ENCODE measurements at regions not wholly inside any gene's neighbourhood (a gene's known extent, or its start where the extent isn't known, plus 50 kb on each side); places are given as distances from the start of the nearest gene placed in this dataset.
A peak's percentile ranks its signal among the peaks of the same experiment; 100 is the strongest.

- H3K36me3 Mint-ChIP-seq (ENCODE audit: low read depth, unreplicated experiment), result no peaks in the 10 kb centered on the region
- no peaks in the 10 kb centered on the region for H3K9me3 Mint-ChIP-seq (ENCODE audit: unreplicated experiment)
Observed at GRCh38 chr3:17799312-17799711, 56.9 kb upstream of the TBC1D5 start.

GRCh38 chr3:17798000-17798399 lies 55.6 kb upstream of the TBC1D5 start:
- Histone ChIP-seq H3K27me3 (ENCODE audit: insufficient read depth, low read length) (no peaks in the 10 kb centered on the region), H3K79me2 (ENCODE audit: insufficient read depth, low read length) (no peaks in the 10 kb centered on the region), H3K27ac (ENCODE audit: low read depth, low read length) (no peak overlapping the region), H4K20me1 (ENCODE audit: insufficient read depth, low read length) (no peaks in the 10 kb centered on the region), H2AFZ (ENCODE audit: low read depth, low read length) (no peak overlapping the region), H3K36me3 (ENCODE audit: insufficient read depth, low read length) (no peaks in the 10 kb centered on the region), H3K9me3 (ENCODE audit: insufficient read depth, low read depth, low read length) (no peaks in the 10 kb centered on the region), H3K4me2 (ENCODE audit: low read length) (no peak overlapping the region), H3K4me1 (ENCODE audit: insufficient read depth, low read length) (no peaks in the 10 kb centered on the region), H3K9ac (ENCODE audit: low read length) (no peak overlapping the region), H3K4me3 (ENCODE audit: insufficient read depth, low read depth, low read length) (no peak overlapping the region)
- no peak for DNase-seq (ENCODE audit: low read depth)
- H3K4me3 Mint-ChIP-seq (ENCODE audit: unreplicated experiment), result no peak overlapping the region
- no peak for TF ChIP-seq EZH2 (IDR thresholded peaks at IDR 0.05; ENCODE audit: insufficient read depth, low read length)
- H3K9me3 Mint-ChIP-seq (ENCODE audit: unreplicated experiment), result no peaks in the 10 kb centered on the region
- FAIRE-seq, result no peak
- H3K36me3 Mint-ChIP-seq (ENCODE audit: low read depth, unreplicated experiment), result no peaks in the 10 kb centered on the region
- no peaks in the 10 kb centered on the region for H3K27me3 Mint-ChIP-seq (ENCODE audit: low read depth, unreplicated experiment)
- no peaks in the 10 kb centered on the region for H3K4me1 Mint-ChIP-seq (ENCODE audit: low read depth, unreplicated experiment)
- H3K27ac Mint-ChIP-seq (ENCODE audit: unreplicated experiment), result no peak overlapping the region

More at GRCh38 chr3:17799312-17799711, 56.9 kb upstream of the TBC1D5 start:
- Histone ChIP-seq H3K4me3 (ENCODE audit: insufficient read depth, low read depth, low read length) (no peak overlapping the region), H3K9me3 (ENCODE audit: insufficient read depth, low read depth, low read length) (no peaks in the 10 kb centered on the region), H4K20me1 (ENCODE audit: insufficient read depth, low read length) (no peaks in the 10 kb centered on the region), H3K27ac (ENCODE audit: low read depth, low read length) (no peak overlapping the region), H3K27me3 (ENCODE audit: insufficient read depth, low read length) (no peaks in the 10 kb centered on the region), H3K9ac (ENCODE audit: low read length) (no peak overlapping the region), H3K4me1 (ENCODE audit: insufficient read depth, low read length) (no peaks in the 10 kb centered on the region), H2AFZ (ENCODE audit: low read depth, low read length) (no peak overlapping the region), H3K4me2 (ENCODE audit: low read length) (no peak overlapping the region), H3K79me2 (ENCODE audit: insufficient read depth, low read length) (no peaks in the 10 kb centered on the region), H3K36me3 (ENCODE audit: insufficient read depth, low read length) (no peaks in the 10 kb centered on the region)
- Mint-ChIP-seq H3K27me3 (ENCODE audit: low read depth, unreplicated experiment) (no peaks in the 10 kb centered on the region), H3K4me1 (ENCODE audit: low read depth, unreplicated experiment) (no peaks in the 10 kb centered on the region), H3K27ac (ENCODE audit: unreplicated experiment) (no peak overlapping the region), H3K4me3 (ENCODE audit: unreplicated experiment) (no peak overlapping the region)
- no peak for DNase-seq (ENCODE audit: low read depth)
- TF ChIP-seq EZH2 (IDR thresholded peaks at IDR 0.05; ENCODE audit: insufficient read depth, low read length), result no peak
- FAIRE-seq, result no peak

- H3K27me3 Mint-ChIP-seq (ENCODE audit: low read depth, unreplicated experiment), result no peaks in the 10 kb centered on the region
- Histone ChIP-seq H3K27ac (ENCODE audit: low read depth, low read length) (no peak overlapping the region), H2AFZ (ENCODE audit: low read depth, low read length) (no peak overlapping the region), H3K9ac (ENCODE audit: low read length) (no peak overlapping the region), H3K27me3 (ENCODE audit: insufficient read depth, low read length) (no peaks in the 10 kb centered on the region), H3K4me2 (ENCODE audit: low read length) (no peak overlapping the region), H3K36me3 (ENCODE audit: insufficient read depth, low read length) (no peaks in the 10 kb centered on the region), H3K9me3 (ENCODE audit: insufficient read depth, low read depth, low read length) (no peaks in the 10 kb centered on the region), H3K4me3 (ENCODE audit: insufficient read depth, low read depth, low read length) (no peak overlapping the region), H3K79me2 (ENCODE audit: insufficient read depth, low read length) (no peaks in the 10 kb centered on the region), H4K20me1 (ENCODE audit: insufficient read depth, low read length) (no peaks in the 10 kb centered on the region), H3K4me1 (ENCODE audit: insufficient read depth, low read length) (no peaks in the 10 kb centered on the region)
- FAIRE-seq, result no peak
- H3K4me3 Mint-ChIP-seq (ENCODE audit: unreplicated experiment), result no peak overlapping the region
- peak; percentile 3 for DNase-seq (ENCODE audit: low read depth)
- TF ChIP-seq EZH2 (IDR thresholded peaks at IDR 0.05; ENCODE audit: insufficient read depth, low read length) (no peak), CTCF (IDR thresholded peaks at IDR 0.05; ENCODE audit: insufficient read depth, low read depth, low read length) (no peak)
- no peaks in the 10 kb centered on the region for H3K36me3 Mint-ChIP-seq (ENCODE audit: low read depth, unreplicated experiment)
- H3K4me1 Mint-ChIP-seq (ENCODE audit: low read depth, unreplicated experiment), result no peaks in the 10 kb centered on the region
- no peak overlapping the region for H3K27ac Mint-ChIP-seq (ENCODE audit: unreplicated experiment)
- H3K9me3 Mint-ChIP-seq (ENCODE audit: unreplicated experiment), result peaks cover 3% of the 10 kb centered on the region
Observed at GRCh38 chr3:17795711-17796110, 53.3 kb upstream of the TBC1D5 start.

Data from astrocyte (in vitro differentiated cells and primary cell).